ENCODE measurements at regions not wholly inside any gene's neighbourhood (a gene's known extent, or its start where the extent isn't known, plus 50 kb on each side); places are given as distances from the start of the nearest gene placed in this dataset.

DNA sequence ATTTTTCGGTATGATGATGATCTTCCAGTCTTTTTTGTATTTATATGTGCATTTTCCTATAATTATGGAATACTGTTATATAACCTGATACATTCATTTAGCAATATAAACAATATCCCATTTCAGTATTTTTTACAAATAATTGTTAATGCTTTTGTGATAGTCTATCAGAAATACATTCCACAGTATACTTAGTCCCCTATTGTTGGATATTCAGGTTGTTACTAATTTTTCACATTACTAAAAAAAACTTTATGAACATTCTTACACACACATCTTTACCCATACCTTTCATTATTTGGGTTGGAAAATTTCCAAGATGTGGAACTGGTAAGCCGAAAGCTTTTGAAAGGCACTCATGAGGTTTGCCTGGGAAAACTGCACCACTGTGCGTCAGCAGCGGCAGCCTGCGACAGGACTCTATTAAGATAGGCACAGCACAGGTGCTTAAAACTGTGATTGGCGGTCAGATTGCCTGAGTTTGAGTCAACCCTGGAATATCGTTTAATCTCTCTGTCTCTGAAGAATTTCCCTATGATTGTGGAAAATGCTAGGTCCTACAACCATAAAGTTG lies 147.5 kb upstream of the ERCC6L2 start:
- in situ Hi-C loops (cut with MboI; ENCODE audit: low sequenced_read_pairs), result loop anchor here (25.0 kb wide), 1 partner anchor 484 kb away; no protein-coding TSS in a partner anchor
- WGBS, 2 experiments (ENCODE audit: extremely low coverage in 2 of 2, insufficient read length in 1 of 2), result 100% methylated on average over 2 of the region's 7 CpGs; no CpG with 5 or more reads in 1 of the 2 experiments
- H2BK120ac ChIP-seq (ENCODE audit: low read depth, low read length), result no peak overlapping the region
- dilution Hi-C loops (cut with HindIII; ENCODE audit: low sequenced_read_pairs, unreplicated experiment), result no loop called here
- DNase-seq (no peak), ATAC-seq (ENCODE audit: low read depth) (no peak)
- no peak overlapping the region for H3K9ac ChIP-seq (ENCODE audit: low read depth, low read length)
- H3K4me1 ChIP-seq (ENCODE audit: control insufficient read depth, insufficient read depth, low read length), result peaks cover 5% of the 10 kb centered on the region; the same call in 1 of the 2 replicates
- no peak overlapping the region for H3K4me3 ChIP-seq (ENCODE audit: insufficient read depth, low read depth, low read length)
- H3K79me1 ChIP-seq (ENCODE audit: low read depth in 1 of 2, low read length in 2 of 2), result no peaks in the 10 kb centered on the region
- TF ChIP-seq SMC3 (IDR thresholded peaks at IDR 0.05; ENCODE audit: low read depth, low read length), result no peak
- no peak for TF ChIP-seq RFX5 (IDR thresholded peaks at IDR 0.05; ENCODE audit: low read depth, low read length)
- TF ChIP-seq, protein P1, sequence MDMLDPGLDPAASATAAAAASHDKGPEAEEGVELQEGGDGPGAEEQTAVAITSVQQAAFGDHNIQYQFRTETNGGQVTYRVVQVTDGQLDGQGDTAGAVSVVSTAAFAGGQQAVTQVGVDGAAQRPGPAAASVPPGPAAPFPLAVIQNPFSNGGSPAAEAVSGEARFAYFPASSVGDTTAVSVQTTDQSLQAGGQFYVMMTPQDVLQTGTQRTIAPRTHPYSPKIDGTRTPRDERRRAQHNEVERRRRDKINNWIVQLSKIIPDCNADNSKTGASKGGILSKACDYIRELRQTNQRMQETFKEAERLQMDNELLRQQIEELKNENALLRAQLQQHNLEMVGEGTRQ (IDR thresholded peaks at IDR 0.05; ENCODE audit: low read depth, low read length), result no peak
- TF ChIP-seq MAFK (IDR thresholded peaks at IDR 0.05; ENCODE audit: low read depth, low read length), result no peak
- TF ChIP-seq, protein P2, sequence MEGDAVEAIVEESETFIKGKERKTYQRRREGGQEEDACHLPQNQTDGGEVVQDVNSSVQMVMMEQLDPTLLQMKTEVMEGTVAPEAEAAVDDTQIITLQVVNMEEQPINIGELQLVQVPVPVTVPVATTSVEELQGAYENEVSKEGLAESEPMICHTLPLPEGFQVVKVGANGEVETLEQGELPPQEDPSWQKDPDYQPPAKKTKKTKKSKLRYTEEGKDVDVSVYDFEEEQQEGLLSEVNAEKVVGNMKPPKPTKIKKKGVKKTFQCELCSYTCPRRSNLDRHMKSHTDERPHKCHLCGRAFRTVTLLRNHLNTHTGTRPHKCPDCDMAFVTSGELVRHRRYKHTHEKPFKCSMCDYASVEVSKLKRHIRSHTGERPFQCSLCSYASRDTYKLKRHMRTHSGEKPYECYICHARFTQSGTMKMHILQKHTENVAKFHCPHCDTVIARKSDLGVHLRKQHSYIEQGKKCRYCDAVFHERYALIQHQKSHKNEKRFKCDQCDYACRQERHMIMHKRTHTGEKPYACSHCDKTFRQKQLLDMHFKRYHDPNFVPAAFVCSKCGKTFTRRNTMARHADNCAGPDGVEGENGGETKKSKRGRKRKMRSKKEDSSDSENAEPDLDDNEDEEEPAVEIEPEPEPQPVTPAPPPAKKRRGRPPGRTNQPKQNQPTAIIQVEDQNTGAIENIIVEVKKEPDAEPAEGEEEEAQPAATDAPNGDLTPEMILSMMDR (conservative IDR thresholded peaks at IDR 0.05; ENCODE audit: low read depth, low read length), result no peak
- TF ChIP-seq, protein P3, sequence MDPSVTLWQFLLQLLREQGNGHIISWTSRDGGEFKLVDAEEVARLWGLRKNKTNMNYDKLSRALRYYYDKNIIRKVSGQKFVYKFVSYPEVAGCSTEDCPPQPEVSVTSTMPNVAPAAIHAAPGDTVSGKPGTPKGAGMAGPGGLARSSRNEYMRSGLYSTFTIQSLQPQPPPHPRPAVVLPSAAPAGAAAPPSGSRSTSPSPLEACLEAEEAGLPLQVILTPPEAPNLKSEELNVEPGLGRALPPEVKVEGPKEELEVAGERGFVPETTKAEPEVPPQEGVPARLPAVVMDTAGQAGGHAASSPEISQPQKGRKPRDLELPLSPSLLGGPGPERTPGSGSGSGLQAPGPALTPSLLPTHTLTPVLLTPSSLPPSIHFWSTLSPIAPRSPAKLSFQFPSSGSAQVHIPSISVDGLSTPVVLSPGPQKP (IDR thresholded peaks at IDR 0.05; ENCODE audit: borderline replicate concordance, low read depth, low read length), result no peak
- no peak for TF ChIP-seq MXI1 (IDR thresholded peaks at IDR 0.05; ENCODE audit: borderline replicate concordance, low read depth, low read length)
- TF ChIP-seq NFE2L2 (IDR thresholded peaks at IDR 0.05; ENCODE audit: low read depth, low read length), result no peak
- TF ChIP-seq RAD21 (IDR thresholded peaks at IDR 0.05; ENCODE audit: low read length), result no peak
- TF ChIP-seq POLR2A (IDR thresholded peaks at IDR 0.05; ENCODE audit: low read depth, low read length), result no peak
- TF ChIP-seq BHLHE40 (IDR thresholded peaks at IDR 0.05; ENCODE audit: low read depth, low read length), result no peak
- no peak for TF ChIP-seq RCOR1 (IDR thresholded peaks at IDR 0.05; ENCODE audit: insufficient replicate concordance, low read length)
- no peak for TF ChIP-seq CHD1 (IDR thresholded peaks at IDR 0.05; ENCODE audit: low read depth, low read length)
- TF ChIP-seq FOS (IDR thresholded peaks at IDR 0.05; ENCODE audit: low read depth, low read length), result no peak
- no peak for TF ChIP-seq MAZ (IDR thresholded peaks at IDR 0.05; ENCODE audit: borderline replicate concordance, low read depth, low read length)
- no peak for TF ChIP-seq CEBPB (IDR thresholded peaks at IDR 0.05; ENCODE audit: low read depth, low read length)
- no peaks in the 10 kb centered on the region for H3K9me1 ChIP-seq (ENCODE audit: insufficient read depth, low read length)
- H2AFZ ChIP-seq (replicated peaks; ENCODE audit: low read length, poor library complexity), result no peak overlapping the region
- H4K20me1 ChIP-seq (ENCODE audit: insufficient read depth, low read length), result no peaks in the 10 kb centered on the region
- peaks cover 9% of the 10 kb centered on the region for H3K27me3 ChIP-seq (ENCODE audit: control insufficient read depth, insufficient read depth, low read length)
- ChIA-PET CTCF (no interaction called here), POLR2A (ENCODE audit: unreplicated experiment) (no interaction called here)
- H2BK20ac ChIP-seq (ENCODE audit: low read depth, low read length), result no peak overlapping the region
- no peak overlapping the region for H3K14ac ChIP-seq (replicated peaks; ENCODE audit: low read depth, low read length)
- H3K4me2 ChIP-seq (ENCODE audit: low read depth, low read length), result no peak overlapping the region
- BruUV-seq (replicated peaks), result no TSS peak
- H3K23ac ChIP-seq (ENCODE audit: low read depth, low read length), result no peak overlapping the region
- H4K8ac ChIP-seq (ENCODE audit: low read depth in 2 of 2, low read length in 2 of 2), result no peak overlapping the region
- no peak overlapping the region for H3K56ac ChIP-seq (ENCODE audit: extremely low read depth, insufficient read depth, low read length)
- no peak overlapping the region for H4K91ac ChIP-seq (ENCODE audit: insufficient read depth, low read depth, low read length)
- H2AK9ac ChIP-seq (replicated peaks; ENCODE audit: low read depth, low read length, poor library complexity), result no peak overlapping the region
- no peak overlapping the region for H2BK15ac ChIP-seq (ENCODE audit: low read depth, low read length)
- intact Hi-C loops (cut with micrococcal nuclease), result loop anchor here (2.0 to 5.0 kb wide), 5 partner anchors 45 to 589 kb away; partner anchors contain the start of genes ERCC6L2 and PTCH1
- no peak overlapping the region for H4K5ac ChIP-seq (ENCODE audit: low read depth, low read length)
- H3K9me3 ChIP-seq (ENCODE audit: control insufficient read depth, insufficient read depth, low read length), result peaks cover 3% of the 10 kb centered on the region
- H2BK5ac ChIP-seq (ENCODE audit: low read depth, low read length, poor library complexity, severe bottlenecking), result no peak overlapping the region
- no peak overlapping the region for H3K18ac ChIP-seq (ENCODE audit: low read depth, low read length)
- H3K36me3 ChIP-seq (ENCODE audit: control insufficient read depth, insufficient read depth, low read length), result no peaks in the 10 kb centered on the region
- no peak overlapping the region for H3K27ac ChIP-seq (ENCODE audit: insufficient read depth, low read length)
- H2AK5ac ChIP-seq (ENCODE audit: low read depth, low read length), result no peak overlapping the region
- no peak overlapping the region for H3K4ac ChIP-seq (ENCODE audit: low read depth, low read length)
